GM23338 (cell line): ENCODE measurements at regions not wholly inside any gene's neighbourhood (a gene's known extent, or its start where the extent isn't known, plus 50 kb on each side); places are given as distances from the start of the nearest gene placed in this dataset.

Source experiments
- ATAC-seq: fragments of 200-7000 bp; cut with Tn5 transposase; 3 replicates; pipeline ENCODE4 v1.9.1; 2020
- DNase-seq: peaks from one replicate; pipeline ENCODE4 v3.0.0-alpha.2; 2015; ENCODE audit warnings: low spot score
- H2AFZ ChIP-seq: fragments of 200-600 bp; sonication (generic); 2 replicates; pipeline ENCODE4 v1.8.0; 2016; ENCODE audit warnings: antibody characterized with exemption, mild to moderate bottlenecking, moderate library complexity
- H3F3A ChIP-seq: fragments of 200-600 bp; sonication (generic); replicated peaks from 2 replicates; pipeline ENCODE4 v1.8.0; 2017; ENCODE audit warnings: antibody characterized with exemption, mixed run types, low read depth
- H3K27ac ChIP-seq: fragments of 200-600 bp; sonication (generic); 2 replicates; pipeline ENCODE4 v1.6.1; 2016; ENCODE audit warnings: low read depth
- H3K27me3 ChIP-seq: fragments of 200-600 bp; sonication (generic); 2 replicates; pipeline ENCODE4 v1.8.0; 2016; ENCODE audit warnings: mild to moderate bottlenecking, mixed run types, moderate library complexity; ENCODE audit not compliant: insufficient read depth
- H3K36me3 ChIP-seq: fragments of 200-600 bp; sonication (generic); 2 replicates; pipeline ENCODE4 v1.8.0; 2016; ENCODE audit warnings: mild to moderate bottlenecking; ENCODE audit not compliant: insufficient read depth
- H3K4me1 ChIP-seq: fragments of 200-600 bp; sonication (generic); 2 replicates; pipeline ENCODE4 v1.8.0; 2016; ENCODE audit warnings: mild to moderate bottlenecking, moderate library complexity; ENCODE audit not compliant: insufficient read depth
- H3K4me2 ChIP-seq: fragments of 200-600 bp; sonication (generic); 2 replicates; pipeline ENCODE4 v1.7.1; 2017; ENCODE audit warnings: mixed run types
- H3K4me3 ChIP-seq: fragments of 200-600 bp; sonication (generic); 2 replicates; pipeline ENCODE4 v1.6.1; 2016; ENCODE audit warnings: mixed run types
- H3K79me2 ChIP-seq: fragments of 200-600 bp; sonication (generic); replicated peaks from 2 replicates; pipeline ENCODE4 v1.8.0; 2017; ENCODE audit warnings: mild to moderate bottlenecking; ENCODE audit not compliant: insufficient read depth
- H3K9me2 ChIP-seq: fragments of 200-600 bp; sonication (generic); 2 replicates; pipeline ENCODE4 v1.8.0; 2017; ENCODE audit not compliant: insufficient read depth
- H4K20me1 ChIP-seq: fragments of 200-600 bp; sonication (generic); replicated peaks from 2 replicates; pipeline ENCODE4 v1.8.0; 2017; ENCODE audit warnings: mild to moderate bottlenecking; ENCODE audit not compliant: insufficient read depth
- H3K27ac Mint-ChIP-seq: 2 replicates; pipeline ENCODE4 v1.8.0; 2020; ENCODE audit warnings: inconsistent platforms, mild to moderate bottlenecking, moderate library complexity, mixed read lengths
- H3K27me3 Mint-ChIP-seq: 3 replicates; pipeline ENCODE4 v1.8.0; 2022; ENCODE audit warnings: low read depth, mild to moderate bottlenecking, moderate library complexity, mixed read lengths, inconsistent platforms; ENCODE audit not compliant: insufficient read depth, poor library complexity
- H3K36me3 Mint-ChIP-seq: 3 replicates; pipeline ENCODE4 v1.8.0; 2021; ENCODE audit warnings: low read depth, mild to moderate bottlenecking, inconsistent platforms, moderate library complexity, mixed read lengths
- H3K4me1 Mint-ChIP-seq: 3 replicates; pipeline ENCODE4 v1.8.0; 2020; ENCODE audit warnings: mild to moderate bottlenecking, inconsistent platforms, mixed read lengths
- H3K4me3 Mint-ChIP-seq: 3 replicates; pipeline ENCODE4 v1.8.0; 2021; ENCODE audit warnings: moderate library complexity, mild to moderate bottlenecking, inconsistent platforms, mixed read lengths
- H3K9me3 Mint-ChIP-seq: 3 replicates; pipeline ENCODE4 v1.8.0; 2020; ENCODE audit warnings: moderate library complexity, mild to moderate bottlenecking, inconsistent platforms, mixed read lengths
- CREB1 ChIP-seq: fragments of 250-450 bp; sonication (Bioruptor Pico); IDR thresholded peaks from 2 replicates; pipeline ENCODE4 v1.5.0; 2020; ENCODE audit warnings: low read depth, mild to moderate bottlenecking, moderate library complexity
- CTCF ChIP-seq, 2 experiments: fragments of 200-600 bp in 1 of 2; sonication (generic) in 1 of 2; conservative IDR thresholded peaks; 2 replicates each; pipeline versions ENCODE4 v1.5.1 to v1.6.1; 2016 to 2017; ENCODE audit warnings: antibody characterized with exemption in 2 of 2, low read depth in 2 of 2, mild to moderate bottlenecking in 2 of 2, moderate library complexity in 1 of 2
- ETS1 ChIP-seq: IDR thresholded peaks from 2 replicates; pipeline ENCODE4 v1.6.1; 2016; ENCODE audit warnings: antibody characterized with exemption
- EZH2 ChIP-seq: fragments of 200-600 bp; sonication (generic); IDR thresholded peaks from one replicate; pipeline ENCODE4 v1.8.0; 2017; ENCODE audit warnings: antibody characterized with exemption, mild to moderate bottlenecking, low read depth; ENCODE audit not compliant: unreplicated experiment
- EZH2phosphoT487 ChIP-seq: fragments of 200-600 bp; sonication (generic); IDR thresholded peaks from one replicate; pipeline ENCODE4 v1.8.1; 2018; ENCODE audit warnings: antibody characterized with exemption; ENCODE audit not compliant: unreplicated experiment
- JUNB ChIP-seq: IDR thresholded peaks from one replicate; pipeline ENCODE4 v1.6.1; 2016; ENCODE audit warnings: antibody characterized with exemption; ENCODE audit not compliant: unreplicated experiment
- NANOG ChIP-seq: IDR thresholded peaks from 2 replicates; pipeline ENCODE4 v1.6.1; 2016; ENCODE audit warnings: antibody characterized with exemption, borderline replicate concordance
- POLR2AphosphoS5 ChIP-seq: IDR thresholded peaks from 2 replicates; pipeline ENCODE4 v1.6.1; 2016; ENCODE audit warnings: antibody characterized with exemption, low read depth
- REST ChIP-seq: IDR thresholded peaks from one replicate; pipeline ENCODE4 v1.6.1; 2018; ENCODE audit warnings: antibody characterized with exemption; ENCODE audit not compliant: unreplicated experiment
- STAT1 ChIP-seq: IDR thresholded peaks from one replicate; pipeline ENCODE4 v1.6.1; 2016; ENCODE audit warnings: antibody characterized with exemption; ENCODE audit not compliant: unreplicated experiment
- ZNF114 ChIP-seq: fragments of 250-450 bp; sonication (Bioruptor Pico); IDR thresholded peaks from 2 replicates; pipeline ENCODE4 v1.5.0; 2020; ENCODE audit warnings: mild to moderate bottlenecking, moderate library complexity
- ZNF331 ChIP-seq: fragments of 250-450 bp; sonication (Bioruptor Pico); IDR thresholded peaks from 2 replicates; pipeline ENCODE4 v1.5.0; 2020; ENCODE audit warnings: low read depth, mild to moderate bottlenecking, moderate library complexity
- ZNF462 ChIP-seq: fragments of 250-450 bp; sonication (Bioruptor Pico); IDR thresholded peaks from 2 replicates; pipeline ENCODE4 v1.5.0; 2020; ENCODE audit warnings: mild to moderate bottlenecking, moderate library complexity

- no peak overlapping the region for H3K27ac ChIP-seq
- H4K20me1 ChIP-seq, result no peaks in the 10 kb centered on the region
- Mint-ChIP-seq H3K27me3 (no peaks in the 10 kb centered on the region), H3K27ac (no peak overlapping the region), H3K9me3 (peaks cover 3% of the 10 kb centered on the region), H3K4me3 (no peak overlapping the region), H3K4me1 (no peaks in the 10 kb centered on the region), H3K36me3 (no peaks in the 10 kb centered on the region)
- no peaks in the 10 kb centered on the region for H3K27me3 ChIP-seq
- ATAC-seq (no peak), DNase-seq (no peak)
- H3K79me2 ChIP-seq, result no peaks in the 10 kb centered on the region
- no peaks in the 10 kb centered on the region for H3F3A ChIP-seq
- H3K4me3 ChIP-seq, result no peak overlapping the region
- no peak overlapping the region for H2AFZ ChIP-seq
- H3K4me2 ChIP-seq, result no peak overlapping the region
- H3K9me2 ChIP-seq, result 0 out of 2 replicates have a peak, but pooled peaks cover 7% of the 10 kb centered on the region
- H3K36me3 ChIP-seq, result no peaks in the 10 kb centered on the region
- no peak for TF ChIP-seq ZNF331 (CRISPR knock-in tag)
- no peak for TF ChIP-seq STAT1
- TF ChIP-seq REST, result no peak
- no peak for TF ChIP-seq EZH2phosphoT487
- no peak for TF ChIP-seq POLR2AphosphoS5
- no peak for TF ChIP-seq NANOG
- TF ChIP-seq CREB1 (CRISPR knock-in tag), result no peak
- no peak for TF ChIP-seq JUNB
- TF ChIP-seq EZH2, result no peak
- TF ChIP-seq CTCF (conservative IDR thresholded peaks at IDR 0.05; ENCODE audit: low read depth in 2 of 2), result no peak
- no peak for TF ChIP-seq ZNF462 (CRISPR knock-in tag)
- TF ChIP-seq ETS1, result no peak
- TF ChIP-seq ZNF114, result no peak
- H3K4me1 ChIP-seq, result no peaks in the 10 kb centered on the region
Measured at GRCh38 chr4:38367642-38368174, 296.3 kb upstream of the KLF3 start.
